GM23338 (cell line): ENCODE measurements at regions not wholly inside any gene's neighbourhood (a gene's known extent, or its start where the extent isn't known, plus 50 kb on each side); places are given as distances from the start of the nearest gene placed in this dataset.

Experiments used
- ATAC-seq: fragments of 200-7000 bp; cut with Tn5 transposase; 3 replicates; pipeline ENCODE4 v1.9.1; 2020
- DNase-seq: peaks from one replicate; pipeline ENCODE4 v3.0.0-alpha.2; 2015; ENCODE audit warnings: low spot score
- H2AFZ ChIP-seq: fragments of 200-600 bp; sonication (generic); 2 replicates; pipeline ENCODE4 v1.8.0; 2016; ENCODE audit warnings: antibody characterized with exemption, mild to moderate bottlenecking, moderate library complexity
- H3F3A ChIP-seq: fragments of 200-600 bp; sonication (generic); replicated peaks from 2 replicates; pipeline ENCODE4 v1.8.0; 2017; ENCODE audit warnings: antibody characterized with exemption, mixed run types, low read depth
- H3K27ac ChIP-seq: fragments of 200-600 bp; sonication (generic); 2 replicates; pipeline ENCODE4 v1.6.1; 2016; ENCODE audit warnings: low read depth
- H3K27me3 ChIP-seq: fragments of 200-600 bp; sonication (generic); 2 replicates; pipeline ENCODE4 v1.8.0; 2016; ENCODE audit warnings: mild to moderate bottlenecking, mixed run types, moderate library complexity; ENCODE audit not compliant: insufficient read depth
- H3K36me3 ChIP-seq: fragments of 200-600 bp; sonication (generic); 2 replicates; pipeline ENCODE4 v1.8.0; 2016; ENCODE audit warnings: mild to moderate bottlenecking; ENCODE audit not compliant: insufficient read depth
- H3K4me1 ChIP-seq: fragments of 200-600 bp; sonication (generic); 2 replicates; pipeline ENCODE4 v1.8.0; 2016; ENCODE audit warnings: mild to moderate bottlenecking, moderate library complexity; ENCODE audit not compliant: insufficient read depth
- H3K4me2 ChIP-seq: fragments of 200-600 bp; sonication (generic); 2 replicates; pipeline ENCODE4 v1.7.1; 2017; ENCODE audit warnings: mixed run types
- H3K4me3 ChIP-seq: fragments of 200-600 bp; sonication (generic); 2 replicates; pipeline ENCODE4 v1.6.1; 2016; ENCODE audit warnings: mixed run types
- H3K79me2 ChIP-seq: fragments of 200-600 bp; sonication (generic); replicated peaks from 2 replicates; pipeline ENCODE4 v1.8.0; 2017; ENCODE audit warnings: mild to moderate bottlenecking; ENCODE audit not compliant: insufficient read depth
- H3K9me2 ChIP-seq: fragments of 200-600 bp; sonication (generic); 2 replicates; pipeline ENCODE4 v1.8.0; 2017; ENCODE audit not compliant: insufficient read depth
- H4K20me1 ChIP-seq: fragments of 200-600 bp; sonication (generic); replicated peaks from 2 replicates; pipeline ENCODE4 v1.8.0; 2017; ENCODE audit warnings: mild to moderate bottlenecking; ENCODE audit not compliant: insufficient read depth
- H3K27ac Mint-ChIP-seq: 2 replicates; pipeline ENCODE4 v1.8.0; 2020; ENCODE audit warnings: inconsistent platforms, mild to moderate bottlenecking, moderate library complexity, mixed read lengths
- H3K27me3 Mint-ChIP-seq: 3 replicates; pipeline ENCODE4 v1.8.0; 2022; ENCODE audit warnings: low read depth, mild to moderate bottlenecking, moderate library complexity, mixed read lengths, inconsistent platforms; ENCODE audit not compliant: insufficient read depth, poor library complexity
- H3K36me3 Mint-ChIP-seq: 3 replicates; pipeline ENCODE4 v1.8.0; 2021; ENCODE audit warnings: low read depth, mild to moderate bottlenecking, inconsistent platforms, moderate library complexity, mixed read lengths
- H3K4me1 Mint-ChIP-seq: 3 replicates; pipeline ENCODE4 v1.8.0; 2020; ENCODE audit warnings: mild to moderate bottlenecking, inconsistent platforms, mixed read lengths
- H3K4me3 Mint-ChIP-seq: 3 replicates; pipeline ENCODE4 v1.8.0; 2021; ENCODE audit warnings: moderate library complexity, mild to moderate bottlenecking, inconsistent platforms, mixed read lengths
- H3K9me3 Mint-ChIP-seq: 3 replicates; pipeline ENCODE4 v1.8.0; 2020; ENCODE audit warnings: moderate library complexity, mild to moderate bottlenecking, inconsistent platforms, mixed read lengths
- EZH2 ChIP-seq: fragments of 200-600 bp; sonication (generic); IDR thresholded peaks from one replicate; pipeline ENCODE4 v1.8.0; 2017; ENCODE audit warnings: antibody characterized with exemption, mild to moderate bottlenecking, low read depth; ENCODE audit not compliant: unreplicated experiment
- EZH2phosphoT487 ChIP-seq: fragments of 200-600 bp; sonication (generic); IDR thresholded peaks from one replicate; pipeline ENCODE4 v1.8.1; 2018; ENCODE audit warnings: antibody characterized with exemption; ENCODE audit not compliant: unreplicated experiment
- POLR2AphosphoS5 ChIP-seq: IDR thresholded peaks from 2 replicates; pipeline ENCODE4 v1.6.1; 2016; ENCODE audit warnings: antibody characterized with exemption, low read depth
- REST ChIP-seq: IDR thresholded peaks from one replicate; pipeline ENCODE4 v1.6.1; 2018; ENCODE audit warnings: antibody characterized with exemption; ENCODE audit not compliant: unreplicated experiment
- STAT1 ChIP-seq: IDR thresholded peaks from one replicate; pipeline ENCODE4 v1.6.1; 2016; ENCODE audit warnings: antibody characterized with exemption; ENCODE audit not compliant: unreplicated experiment
- TF ChIP-seq, protein P1 (sequence below), 2 experiments: fragments of 200-600 bp in 1 of 2; sonication (generic) in 1 of 2; conservative IDR thresholded peaks; 2 replicates each; pipeline versions ENCODE4 v1.5.1 to v1.6.1; 2016 to 2017; ENCODE audit warnings: antibody characterized with exemption in 2 of 2, low read depth in 2 of 2, mild to moderate bottlenecking in 2 of 2, moderate library complexity in 1 of 2
- TF ChIP-seq, protein P2 (sequence below): IDR thresholded peaks from 2 replicates; pipeline ENCODE4 v1.6.1; 2016; ENCODE audit warnings: antibody characterized with exemption

DNA sequence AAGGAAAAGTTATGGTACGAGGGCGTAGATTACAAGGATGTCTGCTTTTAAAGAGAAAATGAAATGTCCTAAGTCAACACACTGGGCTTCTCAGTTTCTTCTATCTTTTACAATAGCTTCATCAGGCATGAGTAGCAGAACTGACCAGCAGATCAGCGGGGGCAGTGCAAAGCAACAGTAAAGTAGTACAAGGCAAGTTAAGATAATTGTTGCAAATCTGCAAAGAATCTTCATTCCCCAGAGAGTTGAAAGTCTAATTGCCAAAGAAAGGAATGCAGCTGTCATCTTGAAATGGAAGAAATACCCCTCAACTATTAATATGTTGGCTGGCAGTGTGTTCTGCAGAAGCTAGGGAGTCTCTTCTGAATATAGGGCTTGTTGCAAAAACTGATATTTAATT lies 60.2 kb upstream of the SLC39A10 start (continued):
- TF ChIP-seq, protein P1, sequence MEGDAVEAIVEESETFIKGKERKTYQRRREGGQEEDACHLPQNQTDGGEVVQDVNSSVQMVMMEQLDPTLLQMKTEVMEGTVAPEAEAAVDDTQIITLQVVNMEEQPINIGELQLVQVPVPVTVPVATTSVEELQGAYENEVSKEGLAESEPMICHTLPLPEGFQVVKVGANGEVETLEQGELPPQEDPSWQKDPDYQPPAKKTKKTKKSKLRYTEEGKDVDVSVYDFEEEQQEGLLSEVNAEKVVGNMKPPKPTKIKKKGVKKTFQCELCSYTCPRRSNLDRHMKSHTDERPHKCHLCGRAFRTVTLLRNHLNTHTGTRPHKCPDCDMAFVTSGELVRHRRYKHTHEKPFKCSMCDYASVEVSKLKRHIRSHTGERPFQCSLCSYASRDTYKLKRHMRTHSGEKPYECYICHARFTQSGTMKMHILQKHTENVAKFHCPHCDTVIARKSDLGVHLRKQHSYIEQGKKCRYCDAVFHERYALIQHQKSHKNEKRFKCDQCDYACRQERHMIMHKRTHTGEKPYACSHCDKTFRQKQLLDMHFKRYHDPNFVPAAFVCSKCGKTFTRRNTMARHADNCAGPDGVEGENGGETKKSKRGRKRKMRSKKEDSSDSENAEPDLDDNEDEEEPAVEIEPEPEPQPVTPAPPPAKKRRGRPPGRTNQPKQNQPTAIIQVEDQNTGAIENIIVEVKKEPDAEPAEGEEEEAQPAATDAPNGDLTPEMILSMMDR (conservative IDR thresholded peaks at IDR 0.05; ENCODE audit: low read depth in 2 of 2) = no peak
- TF ChIP-seq REST = no peak
- TF ChIP-seq, protein P2, sequence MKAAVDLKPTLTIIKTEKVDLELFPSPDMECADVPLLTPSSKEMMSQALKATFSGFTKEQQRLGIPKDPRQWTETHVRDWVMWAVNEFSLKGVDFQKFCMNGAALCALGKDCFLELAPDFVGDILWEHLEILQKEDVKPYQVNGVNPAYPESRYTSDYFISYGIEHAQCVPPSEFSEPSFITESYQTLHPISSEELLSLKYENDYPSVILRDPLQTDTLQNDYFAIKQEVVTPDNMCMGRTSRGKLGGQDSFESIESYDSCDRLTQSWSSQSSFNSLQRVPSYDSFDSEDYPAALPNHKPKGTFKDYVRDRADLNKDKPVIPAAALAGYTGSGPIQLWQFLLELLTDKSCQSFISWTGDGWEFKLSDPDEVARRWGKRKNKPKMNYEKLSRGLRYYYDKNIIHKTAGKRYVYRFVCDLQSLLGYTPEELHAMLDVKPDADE = no peak
- TF ChIP-seq POLR2AphosphoS5 = no peak
- no peak for TF ChIP-seq STAT1
- TF ChIP-seq EZH2phosphoT487 = no peak
- no peak for TF ChIP-seq EZH2

GRCh38 chr2:195595825-195596224 lies 61.2 kb upstream of the SLC39A10 start:
- peaks cover 64% of the 10 kb centered on the region for H3K4me1 Mint-ChIP-seq
- H3K9me2 ChIP-seq = no peaks in the 10 kb centered on the region
- H3K79me2 ChIP-seq = peaks cover 100% of the 10 kb centered on the region
- H3K27ac Mint-ChIP-seq = no peak overlapping the region
- H3K36me3 ChIP-seq = no peaks in the 10 kb centered on the region
- peaks cover 5% of the 10 kb centered on the region for H3K27me3 Mint-ChIP-seq
- peaks cover 13% of the 10 kb centered on the region; the same call in 2 of the 3 replicates for H3K36me3 Mint-ChIP-seq
- H2AFZ ChIP-seq = no peak overlapping the region
- DNase-seq (no peak), ATAC-seq (no peak)
- H3K27me3 ChIP-seq = no peaks in the 10 kb centered on the region
- TF ChIP-seq STAT1 = no peak
- peaks cover 90% of the 10 kb centered on the region for H3K4me1 ChIP-seq
- H3K27ac ChIP-seq = peak overlapping the region; percentile 20; the same call in 1 of the 2 replicates
- H4K20me1 ChIP-seq = peaks cover 4% of the 10 kb centered on the region; the same call in 1 of the 2 replicates
- H3K4me3 ChIP-seq = no peak overlapping the region
- no peaks in the 10 kb centered on the region for H3F3A ChIP-seq
- H3K4me2 ChIP-seq = 0 out of 2 replicates have a peak overlapping the region, but pooled peaks have one; percentile 54
- no peaks in the 10 kb centered on the region for H3K9me3 Mint-ChIP-seq
- no peak overlapping the region for H3K4me3 Mint-ChIP-seq
